Stimulated activated naive B cell treated with anti-CD40 and anti-IgM and Interleukin-4, amounts not matched to agents 10 μg/mL and 1 μg/mL and 100 μg/mL, for 72 hours (primary cell): ENCODE measurements at regions not wholly inside any gene's neighbourhood (a gene's known extent, or its start where the extent isn't known, plus 50 kb on each side); places are given as distances from the start of the nearest gene placed in this dataset.

Experiments used
- ATAC-seq, 2 donors: fragments of 150-1000 bp; cut with Tn5 transposase; replicated peaks; 2 replicates each; pipeline ENCODE4 v1.10.0; 2021; ENCODE audit warnings: moderate library complexity in 1 of 2
- DNase-seq: peaks from one replicate; pipeline ENCODE4 v3.0.0; 2021
- H3K27ac Mint-ChIP-seq: one replicate; pipeline ENCODE4 v1.8.0; 2022; ENCODE audit warnings: mild to moderate bottlenecking, mixed read lengths
- H3K27me3 Mint-ChIP-seq, 2 donors: one replicate each; pipeline ENCODE4 v1.8.0; 2022; ENCODE audit warnings: mixed read lengths in 2 of 2
- H3K36me3 Mint-ChIP-seq, 2 donors: one replicate each; pipeline ENCODE4 v1.8.0; 2022; ENCODE audit warnings: mixed read lengths in 2 of 2, mild to moderate bottlenecking in 1 of 2
- H3K4me1 Mint-ChIP-seq, 2 donors: one replicate each; pipeline ENCODE4 v1.8.0; 2022; ENCODE audit warnings: mixed read lengths in 2 of 2, mild to moderate bottlenecking in 1 of 2
- H3K4me3 Mint-ChIP-seq, 2 donors: one replicate each; pipeline ENCODE4 v1.8.0; 2022; ENCODE audit warnings: mild to moderate bottlenecking in 2 of 2, mixed read lengths in 2 of 2, moderate library complexity in 1 of 2
- H3K9me3 Mint-ChIP-seq, 2 donors: one replicate each; pipeline ENCODE4 v1.8.0; 2022; ENCODE audit warnings: mixed read lengths in 2 of 2, mild to moderate bottlenecking in 1 of 2

GRCh38 chr1:14061722-14062121 is 361.7 kb downstream of the PRDM2 start:
- no peak overlapping the region for H3K27ac Mint-ChIP-seq
- ATAC-seq: no peak
- no peaks in the 10 kb centered on the region for H3K4me1 Mint-ChIP-seq
- H3K9me3 Mint-ChIP-seq: peaks cover 3 to 6% of the 10 kb centered on the region in 2 donors
- H3K27me3 Mint-ChIP-seq: peaks cover 11 to 21% of the 10 kb centered on the region in 2 donors
- no peak for DNase-seq
- no peaks in the 10 kb centered on the region for H3K36me3 Mint-ChIP-seq
- no peak overlapping the region for H3K4me3 Mint-ChIP-seq

GRCh38 chr1:14062669-14063068 is 362.7 kb downstream of the PRDM2 start:
- no peak overlapping the region for H3K27ac Mint-ChIP-seq
- no peak for ATAC-seq
- peaks cover 16 to 20% of the 10 kb centered on the region in 2 donors for H3K27me3 Mint-ChIP-seq
- no peaks in the 10 kb centered on the region for H3K36me3 Mint-ChIP-seq
- peaks cover 3 to 6% of the 10 kb centered on the region in 2 donors for H3K9me3 Mint-ChIP-seq
- DNase-seq: no peak
- no peak overlapping the region for H3K4me3 Mint-ChIP-seq
- no peaks in the 10 kb centered on the region for H3K4me1 Mint-ChIP-seq

- no peak overlapping the region for H3K27ac Mint-ChIP-seq
- H3K4me1 Mint-ChIP-seq: no peaks in the 10 kb centered on the region
- ATAC-seq: no peak
- peaks cover 0 to 1% of the 10 kb centered on the region in 2 donors for H3K9me3 Mint-ChIP-seq
- no peak overlapping the region for H3K4me3 Mint-ChIP-seq
- DNase-seq: no peak
- peaks cover 5 to 8% of the 10 kb centered on the region in 2 donors for H3K27me3 Mint-ChIP-seq
- no peaks in the 10 kb centered on the region for H3K36me3 Mint-ChIP-seq
These were observed 364.9 kb downstream of the PRDM2 start for GRCh38 chr1:14064649-14065442.

DNA sequence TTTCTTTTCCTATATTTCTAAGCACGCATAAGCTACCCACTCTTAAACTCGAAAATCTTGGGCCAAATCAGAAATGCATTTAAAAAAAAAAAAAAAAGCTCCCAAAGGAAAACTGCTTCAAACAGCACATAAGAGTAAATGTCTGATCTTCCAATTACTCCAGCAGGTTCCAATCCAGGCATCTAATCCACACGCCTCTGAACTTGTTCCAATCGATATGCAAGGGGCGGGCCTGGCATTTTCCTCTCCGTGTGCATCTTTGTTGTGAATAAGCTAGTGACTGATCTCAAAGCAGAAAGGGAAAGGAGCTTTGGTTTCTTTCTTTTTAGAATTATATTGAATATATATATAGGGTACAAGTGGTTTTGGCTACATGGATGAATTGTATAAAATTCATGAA is 365.5 kb downstream of the PRDM2 start:
- DNase-seq: no peak
- no peak for ATAC-seq
- Mint-ChIP-seq H3K27me3 (peaks cover 5 to 8% of the 10 kb centered on the region in 2 donors), H3K36me3 (no peaks in the 10 kb centered on the region), H3K4me3 (no peak overlapping the region), H3K27ac (no peak overlapping the region), H3K4me1 (no peaks in the 10 kb centered on the region), H3K9me3 (peaks cover 0 to 1% of the 10 kb centered on the region in 2 donors)

DNA sequence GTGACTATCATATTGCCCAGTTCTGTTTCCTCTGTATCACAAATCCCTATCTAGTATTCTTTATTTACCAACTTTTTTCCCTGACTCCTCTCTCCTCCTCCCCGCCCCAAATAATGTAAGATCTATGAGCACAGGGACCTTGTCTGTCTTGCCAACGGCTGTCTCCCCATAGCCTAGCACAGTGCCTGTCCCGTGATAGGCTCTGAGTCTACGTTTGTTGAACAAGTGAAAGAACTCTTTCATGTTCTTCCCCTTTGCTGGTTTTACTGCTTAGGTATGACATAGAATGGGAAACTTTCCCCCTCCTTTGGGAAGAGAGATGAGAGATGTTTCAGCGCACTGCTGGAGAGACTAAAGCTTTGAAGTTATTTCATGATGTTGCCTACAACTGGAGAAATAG is 367.0 kb downstream of the PRDM2 start:
- H3K4me1 Mint-ChIP-seq: no peaks in the 10 kb centered on the region
- no peaks in the 10 kb centered on the region for H3K36me3 Mint-ChIP-seq
- peaks cover 4 to 5% of the 10 kb centered on the region in 2 donors for H3K27me3 Mint-ChIP-seq
- no peak overlapping the region for H3K27ac Mint-ChIP-seq
- no peak overlapping the region for H3K4me3 Mint-ChIP-seq
- DNase-seq: no peak
- H3K9me3 Mint-ChIP-seq: peaks cover 0 to 1% of the 10 kb centered on the region in 2 donors
- no peak for ATAC-seq

GRCh38 chr1:14067711-14068110 is 367.7 kb downstream of the PRDM2 start:
- Mint-ChIP-seq H3K27ac (no peak overlapping the region), H3K36me3 (no peaks in the 10 kb centered on the region), H3K4me1 (no peaks in the 10 kb centered on the region), H3K9me3 (peaks cover 0 to 1% of the 10 kb centered on the region in 2 donors), H3K4me3 (no peak overlapping the region), H3K27me3 (peaks cover 4 to 5% of the 10 kb centered on the region in 2 donors)
- ATAC-seq (no peak), DNase-seq (no peak)

DNA sequence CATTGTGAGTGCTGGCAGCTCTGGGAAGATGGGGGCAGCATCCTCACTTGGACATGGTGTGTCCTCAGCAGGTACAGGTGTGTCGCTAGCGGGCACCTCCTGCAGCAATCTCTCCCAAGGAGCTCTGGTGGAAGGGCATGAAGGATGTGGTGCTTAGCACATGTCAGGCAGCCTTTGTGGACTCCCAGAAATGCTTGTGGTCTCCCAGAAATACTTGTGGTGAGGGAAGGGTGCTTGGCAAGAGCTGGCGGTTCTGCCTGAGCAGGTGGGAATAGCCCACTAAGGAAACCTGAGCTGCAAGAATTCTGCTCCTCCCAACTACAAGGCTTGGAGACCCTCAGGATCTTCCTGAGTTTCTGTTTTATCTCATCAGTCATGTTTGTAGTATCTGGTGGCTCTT is 371.6 kb downstream of the PRDM2 start:
- Mint-ChIP-seq H3K4me3 (no peak overlapping the region), H3K4me1 (no peaks in the 10 kb centered on the region), H3K27ac (no peak overlapping the region), H3K27me3 (peaks cover 4 to 9% of the 10 kb centered on the region in 2 donors), H3K36me3 (no peaks in the 10 kb centered on the region), H3K9me3 (no peaks in the 10 kb centered on the region)
- ATAC-seq (no peak), DNase-seq (no peak)

- Mint-ChIP-seq H3K4me1 (no peaks in the 10 kb centered on the region), H3K9me3 (no peaks in the 10 kb centered on the region), H3K4me3 (no peak overlapping the region), H3K27me3 (peaks cover 0 to 5% of the 10 kb centered on the region in 2 donors), H3K36me3 (no peaks in the 10 kb centered on the region), H3K27ac (no peak overlapping the region)
- no peak for DNase-seq
- no peak for ATAC-seq
These were observed 380.7 kb downstream of the PRDM2 start for GRCh38 chr1:14080653-14081052.

GRCh38 chr1:14082331-14082730 is 382.3 kb downstream of the PRDM2 start:
- Mint-ChIP-seq H3K4me3 (no peak overlapping the region), H3K27me3 (peaks cover 0 to 5% of the 10 kb centered on the region in 2 donors), H3K36me3 (no peaks in the 10 kb centered on the region), H3K27ac (no peak overlapping the region), H3K4me1 (no peaks in the 10 kb centered on the region), H3K9me3 (no peaks in the 10 kb centered on the region)
- no peak for ATAC-seq
- no peak for DNase-seq

DNA sequence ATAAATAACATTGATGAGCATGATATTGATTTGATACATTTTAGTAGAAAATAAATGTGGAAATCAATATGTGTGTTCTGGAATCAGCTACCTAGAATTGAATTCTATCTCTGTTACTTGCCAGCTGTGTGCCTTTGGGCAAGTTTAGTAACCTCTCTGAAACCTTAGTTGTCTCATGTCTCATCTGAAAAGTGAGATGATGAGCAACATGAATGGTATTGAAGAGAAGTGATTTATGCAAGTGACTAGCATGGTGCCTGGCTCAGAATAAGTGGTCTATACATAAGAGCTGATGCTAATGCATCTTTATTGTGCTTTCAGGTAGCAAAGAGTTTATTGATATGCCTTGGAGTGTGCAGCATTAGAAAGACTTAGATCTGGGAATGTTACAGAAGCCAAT is 383.3 kb downstream of the PRDM2 start:
- H3K4me3 Mint-ChIP-seq: no peak overlapping the region
- H3K27me3 Mint-ChIP-seq: peaks cover 0 to 5% of the 10 kb centered on the region in 2 donors
- H3K9me3 Mint-ChIP-seq: no peaks in the 10 kb centered on the region
- ATAC-seq (no peak), DNase-seq (no peak)
- H3K4me1 Mint-ChIP-seq: no peaks in the 10 kb centered on the region
- no peaks in the 10 kb centered on the region for H3K36me3 Mint-ChIP-seq
- H3K27ac Mint-ChIP-seq: no peak overlapping the region

GRCh38 chr1:14083706-14084105 is 383.7 kb downstream of the PRDM2 start:
- Mint-ChIP-seq H3K4me3 (no peak overlapping the region), H3K27ac (no peak overlapping the region), H3K4me1 (no peaks in the 10 kb centered on the region), H3K27me3 (peaks cover 0 to 5% of the 10 kb centered on the region in 2 donors), H3K9me3 (no peaks in the 10 kb centered on the region), H3K36me3 (no peaks in the 10 kb centered on the region)
- no peak for DNase-seq
- no peak for ATAC-seq

GRCh38 chr1:14090062-14090461 is 390.1 kb downstream of the PRDM2 start:
- Mint-ChIP-seq H3K9me3 (peaks cover 6 to 11% of the 10 kb centered on the region in 2 donors), H3K36me3 (peaks cover 0 to 7% of the 10 kb centered on the region in 2 donors), H3K27ac (no peak overlapping the region), H3K4me1 (no peaks in the 10 kb centered on the region), H3K27me3 (peaks cover 12 to 18% of the 10 kb centered on the region in 2 donors), H3K4me3 (no peak overlapping the region)
- no peak for ATAC-seq
- no peak for DNase-seq

GRCh38 chr1:14090531-14090930 is 390.5 kb downstream of the PRDM2 start:
- ATAC-seq: no peak
- Mint-ChIP-seq H3K36me3 (peaks cover 0 to 7% of the 10 kb centered on the region in 2 donors), H3K4me1 (no peaks in the 10 kb centered on the region), H3K4me3 (no peak overlapping the region), H3K27me3 (peaks cover 12 to 18% of the 10 kb centered on the region in 2 donors), H3K27ac (no peak overlapping the region), H3K9me3 (peaks cover 6 to 11% of the 10 kb centered on the region in 2 donors)
- no peak for DNase-seq

DNA sequence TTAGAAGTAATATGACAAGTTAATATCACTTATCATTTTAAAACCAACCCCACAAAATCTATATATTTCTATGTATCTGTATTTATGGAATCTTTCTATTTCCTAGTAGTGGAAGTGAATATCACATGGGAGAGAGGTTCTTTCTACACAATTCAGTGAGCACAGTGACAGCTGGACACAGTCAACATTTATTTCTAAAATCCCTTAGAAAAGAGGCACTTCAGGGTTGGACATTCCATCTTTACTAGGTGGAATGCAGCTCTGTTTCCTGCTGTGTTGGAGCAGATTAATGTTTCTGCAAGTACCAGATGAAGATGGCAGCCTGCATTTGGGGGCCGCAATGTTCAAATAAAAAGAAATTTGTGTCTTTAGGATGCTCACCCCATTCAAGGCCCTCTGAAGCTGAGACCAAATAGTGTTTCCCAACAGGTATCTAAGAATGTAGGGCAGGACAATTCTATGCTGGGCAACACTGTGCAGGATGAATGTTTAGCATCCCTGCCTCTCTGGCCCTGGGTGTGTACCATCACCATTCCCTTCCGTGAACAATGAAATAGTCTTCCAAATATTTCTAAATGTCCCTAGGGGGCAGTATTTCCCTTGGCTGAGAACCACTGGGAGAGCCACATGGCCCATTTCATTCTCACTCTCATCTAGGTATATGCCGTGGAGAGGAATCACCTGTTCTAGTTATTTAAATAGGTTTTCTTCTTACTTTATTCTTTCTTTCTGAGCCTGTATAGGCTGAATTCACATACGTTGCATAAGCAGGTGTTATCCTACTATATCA is 394.8 kb downstream of the PRDM2 start:
- peaks cover 0 to 7% of the 10 kb centered on the region in 2 donors for H3K36me3 Mint-ChIP-seq
- H3K4me1 Mint-ChIP-seq: no peaks in the 10 kb centered on the region
- H3K27me3 Mint-ChIP-seq: peaks cover 30 to 32% of the 10 kb centered on the region in 2 donors
- ATAC-seq: no peak
- H3K27ac Mint-ChIP-seq: no peak overlapping the region
- peaks cover 6 to 11% of the 10 kb centered on the region in 2 donors for H3K9me3 Mint-ChIP-seq
- DNase-seq: no peak
- no peak overlapping the region for H3K4me3 Mint-ChIP-seq
